Neural cell (in vitro differentiated cells): ENCODE measurements at regions not wholly inside any gene's neighbourhood (a gene's known extent, or its start where the extent isn't known, plus 50 kb on each side); places are given as distances from the start of the nearest gene placed in this dataset.
"Not testable (repeated sequence)": the region's sequence is repeated elsewhere in the genome, so short reads cannot be mapped to it uniquely, and the experiment has no call there.

Source experiments
- H2AFZ ChIP-seq: fragments of 200-600, 300-800 bp; sonication (generic), shearing (Covaris generic); 2 replicates; pipeline ENCODE4 v1.6.0; 2014; ENCODE audit warnings: low read depth, mild to moderate bottlenecking, antibody characterized with exemption, low read length, moderate library complexity
- H3F3A ChIP-seq: fragments of 200-600 bp; shearing (Covaris generic); 2 replicates; pipeline ENCODE4 v1.6.1; 2016; ENCODE audit warnings: mild to moderate bottlenecking, moderate library complexity, mixed read lengths, antibody characterized with exemption, low read length; ENCODE audit not compliant: insufficient read depth, poor library complexity, severe bottlenecking
- H3K27ac ChIP-seq: fragments of 200-600, 300-800 bp; sonication (generic), shearing (Covaris generic); 2 replicates; pipeline ENCODE4 v1.5.1; 2014; ENCODE audit warnings: mild to moderate bottlenecking, low read length, moderate library complexity
- H3K27me3 ChIP-seq: fragments of 300-800, 200-600 bp; sonication (generic), shearing (Covaris generic); 2 replicates; pipeline ENCODE4 v1.6.0; 2014; ENCODE audit warnings: mild to moderate bottlenecking, low read depth, low read length, moderate library complexity; ENCODE audit not compliant: insufficient read depth
- H3K36me3 ChIP-seq: fragments of 300-800, 200-600 bp; sonication (generic), shearing (Covaris generic); 2 replicates; pipeline ENCODE4 v1.5.1; 2014; ENCODE audit warnings: mild to moderate bottlenecking, antibody characterized with exemption, low read length, moderate library complexity; ENCODE audit not compliant: insufficient read depth
- H3K4me2 ChIP-seq: fragments of 300-800, 200-600 bp; sonication (generic), shearing (Covaris generic); 2 replicates; pipeline ENCODE4 v1.6.0; 2014; ENCODE audit warnings: mild to moderate bottlenecking, low read length
- H3K4me3 ChIP-seq: fragments of 300-800, 200-600 bp; sonication (generic), shearing (Covaris generic); 2 replicates; pipeline ENCODE4 v1.5.1; 2014; ENCODE audit warnings: mild to moderate bottlenecking, low read length, moderate library complexity
- H3K79me2 ChIP-seq: fragments of 200-600 bp; shearing (Covaris generic); replicated peaks from 2 replicates; pipeline ENCODE4 v1.6.0; 2014; ENCODE audit warnings: mild to moderate bottlenecking, low read length, moderate library complexity; ENCODE audit not compliant: insufficient read depth
- H3K9ac ChIP-seq: fragments of 300-800, 200-600 bp; sonication (generic), shearing (Covaris generic); 2 replicates; pipeline ENCODE4 v1.6.1; 2016; ENCODE audit warnings: mild to moderate bottlenecking, low read length, mixed read lengths
- H3K9me2 ChIP-seq: fragments of 200-600 bp; shearing (Covaris generic); 2 replicates; pipeline ENCODE4 v1.6.1; 2016; ENCODE audit warnings: mild to moderate bottlenecking, low read length, mixed read lengths; ENCODE audit not compliant: insufficient read depth
- H3K9me3 ChIP-seq: fragments of 200-600, 300-800 bp; sonication (generic), shearing (Covaris generic); 2 replicates; pipeline ENCODE4 v1.6.1; 2016; ENCODE audit warnings: mild to moderate bottlenecking, mixed run types, low read length, moderate library complexity, mixed read lengths
- H4K20me1 ChIP-seq: fragments of 200-600 bp; shearing (Covaris generic); 2 replicates; pipeline ENCODE4 v1.6.1; 2016; ENCODE audit warnings: mild to moderate bottlenecking, mixed run types; ENCODE audit not compliant: insufficient read depth
- CTCF ChIP-seq: fragments of 450-650 bp; IDR thresholded peaks from 2 replicates; pipeline ENCODE4 v1.5.1; 2014; ENCODE audit warnings: antibody characterized with exemption, mild to moderate bottlenecking, moderate library complexity; ENCODE audit not compliant: poor library complexity, severe bottlenecking
- EP300 ChIP-seq: fragments of 450-650 bp; conservative IDR thresholded peaks from 2 replicates; pipeline ENCODE4 v1.6.1; 2014; ENCODE audit warnings: antibody characterized with exemption, mild to moderate bottlenecking, moderate library complexity; ENCODE audit not compliant: poor library complexity, severe bottlenecking
- EZH2 ChIP-seq: fragments of 200-600, 300-800 bp; shearing (Covaris generic), sonication (generic); IDR thresholded peaks from 2 replicates; pipeline ENCODE4 v1.6.1; 2014; ENCODE audit warnings: antibody characterized with exemption, low read length, borderline replicate concordance, mild to moderate bottlenecking; ENCODE audit not compliant: insufficient read depth, poor library complexity, severe bottlenecking
- MXI1 ChIP-seq: fragments of 450-650 bp; conservative IDR thresholded peaks from 2 replicates; pipeline ENCODE4 v1.6.1; 2014; ENCODE audit warnings: antibody characterized with exemption, mild to moderate bottlenecking; ENCODE audit not compliant: poor library complexity, severe bottlenecking
- POLR2AphosphoS5 ChIP-seq: IDR thresholded peaks from 2 replicates; pipeline ENCODE4 v1.6.1; 2012
- RAD21 ChIP-seq: fragments of 450-650 bp; conservative IDR thresholded peaks from 2 replicates; pipeline ENCODE4 v1.6.1; 2014; ENCODE audit warnings: antibody characterized with exemption, mild to moderate bottlenecking, moderate library complexity
- REST ChIP-seq: IDR thresholded peaks from 2 replicates; pipeline ENCODE4 v1.6.1; 2012; ENCODE audit warnings: borderline replicate concordance
- SMC3 ChIP-seq: fragments of 450-650 bp; conservative IDR thresholded peaks from 2 replicates; pipeline ENCODE4 v1.6.1; 2014; ENCODE audit warnings: antibody characterized with exemption, mild to moderate bottlenecking, moderate library complexity; ENCODE audit not compliant: poor library complexity
- TAF1 ChIP-seq: IDR thresholded peaks from 2 replicates; pipeline ENCODE4 v1.6.1; 2012; ENCODE audit warnings: low read depth

GRCh38 chr10:90089719-90090118 is 388.3 kb downstream of the KIF20B start:
- no peak overlapping the region for H2AFZ ChIP-seq
- no peaks in the 10 kb centered on the region for H3K36me3 ChIP-seq
- no peak overlapping the region for H3K4me3 ChIP-seq
- H3K79me2 ChIP-seq = no peaks in the 10 kb centered on the region
- no peaks in the 10 kb centered on the region for H4K20me1 ChIP-seq
- TF ChIP-seq RAD21 = no peak
- TF ChIP-seq EP300 = no peak
- no peak for TF ChIP-seq EZH2
- TF ChIP-seq REST = no peak
- no peak for TF ChIP-seq CTCF
- H3K27ac ChIP-seq = no peak overlapping the region
- no peak overlapping the region for H3K4me2 ChIP-seq
- H3K9ac ChIP-seq = no peak overlapping the region
- no peaks in the 10 kb centered on the region for H3K9me3 ChIP-seq
- H3F3A ChIP-seq = no peaks in the 10 kb centered on the region
- H3K9me2 ChIP-seq = no peaks in the 10 kb centered on the region
- H3K27me3 ChIP-seq = no peaks in the 10 kb centered on the region

- Histone ChIP-seq H2AFZ (no peak overlapping the region), H3K4me3 (no peak overlapping the region), H3K9me3 (no peaks in the 10 kb centered on the region), H3K36me3 (no peaks in the 10 kb centered on the region), H3K9me2 (no peaks in the 10 kb centered on the region), H4K20me1 (no peaks in the 10 kb centered on the region), H3K27me3 (no peaks in the 10 kb centered on the region), H3K79me2 (no peaks in the 10 kb centered on the region), H3K27ac (no peak overlapping the region), H3K4me2 (no peak overlapping the region), H3F3A (no peaks in the 10 kb centered on the region), H3K9ac (no peak overlapping the region)
- TF ChIP-seq MXI1 (no peak), SMC3 (no peak), EP300 (no peak), TAF1 (no peak), REST (no peak), CTCF (no peak), POLR2AphosphoS5 (no peak)
These were observed 394.8 kb downstream of the KIF20B start for GRCh38 chr10:90096196-90096595.

GRCh38 chr10:90107581-90107980 is 406.2 kb downstream of the KIF20B start:
- not testable (repeated sequence) for H3K9ac ChIP-seq, H3K36me3 ChIP-seq, H3K27me3 ChIP-seq, H3K4me2 ChIP-seq, H3K9me3 ChIP-seq, H3K79me2 ChIP-seq, H3K4me3 ChIP-seq, H4K20me1 ChIP-seq, H3F3A ChIP-seq, H3K27ac ChIP-seq, H3K9me2 ChIP-seq, H2AFZ ChIP-seq
